CD1c-positive myeloid dendritic cell (primary cell): ENCODE measurements at regions not wholly inside any gene's neighbourhood (a gene's known extent, or its start where the extent isn't known, plus 50 kb on each side); places are given as distances from the start of the nearest gene placed in this dataset.
"Not testable (repeated sequence)": the region's sequence is repeated elsewhere in the genome, so short reads cannot be mapped to it uniquely, and the experiment has no call there.

ENCODE experiments used
- DNase-seq: peaks from one replicate; pipeline ENCODE4 v3.0.0-alpha.2; 2016; ENCODE audit errors: extremely low spot score

- no peak for DNase-seq
Observed at GRCh38 chr1:60553730-60554129, 480.2 kb upstream of the C1orf87 start.

- DNase-seq, result no peak
Observed at GRCh38 chr1:60547821-60548220, 474.3 kb upstream of the C1orf87 start.

- DNase-seq, result no peak
Observed at GRCh38 chr1:60541831-60542532, 468.4 kb upstream of the C1orf87 start.

GRCh38 chr1:60540141-60540540 is 466.6 kb upstream of the C1orf87 start:
- DNase-seq, result no peak

- no peak for DNase-seq
Observed at GRCh38 chr1:60535713-60536112, 462.1 kb upstream of the C1orf87 start.

GRCh38 chr1:60527567-60527966 is 454.0 kb upstream of the C1orf87 start:
- no peak for DNase-seq

- no peak for DNase-seq
Observed at GRCh38 chr1:60516996-60517395, 443.4 kb upstream of the C1orf87 start.

GRCh38 chr1:60510162-60510561 is 436.6 kb upstream of the C1orf87 start:
- DNase-seq, result peak; percentile 2

- DNase-seq, result no peak
Observed at GRCh38 chr1:60504206-60504840, 430.8 kb upstream of the C1orf87 start.

GRCh38 chr1:60503266-60503925 is 429.8 kb upstream of the C1orf87 start:
- no peak for DNase-seq

- DNase-seq, result no peak
Observed at GRCh38 chr1:60502506-60502905, 428.9 kb upstream of the C1orf87 start.

GRCh38 chr1:60489916-60490480 is 416.4 kb upstream of the C1orf87 start:
- not testable (repeated sequence) for DNase-seq

- DNase-seq, result no peak
Observed at GRCh38 chr1:60488847-60489246, 415.3 kb upstream of the C1orf87 start.

GRCh38 chr1:60487565-60488345 is 414.2 kb upstream of the C1orf87 start:
- DNase-seq, result no peak

- DNase-seq, result no peak
Observed at GRCh38 chr1:60483509-60483908, 409.9 kb upstream of the C1orf87 start.

- DNase-seq, result no peak
Observed at GRCh38 chr1:60470246-60470645, 396.7 kb upstream of the C1orf87 start.

- DNase-seq, result no peak
Observed at GRCh38 chr1:60463786-60464185, 390.2 kb upstream of the C1orf87 start.

GRCh38 chr1:60463146-60463545 is 389.6 kb upstream of the C1orf87 start:
- DNase-seq, result no peak

- no peak for DNase-seq
Observed at GRCh38 chr1:60461925-60462595, 388.5 kb upstream of the C1orf87 start.

- DNase-seq, result no peak
Observed at GRCh38 chr1:60458111-60458510, 384.5 kb upstream of the C1orf87 start.

- DNase-seq, result no peak
Observed at GRCh38 chr1:60449876-60450275, 376.3 kb upstream of the C1orf87 start.
